ENCODE measurements at regions not wholly inside any gene's neighbourhood (a gene's known extent, or its start where the extent isn't known, plus 50 kb on each side); places are given as distances from the start of the nearest gene placed in this dataset.

- DNase-seq = no peak
Observed at GRCh38 chr13:40318366-40318765, 348.1 kb downstream of the FOXO1 start.

DNA sequence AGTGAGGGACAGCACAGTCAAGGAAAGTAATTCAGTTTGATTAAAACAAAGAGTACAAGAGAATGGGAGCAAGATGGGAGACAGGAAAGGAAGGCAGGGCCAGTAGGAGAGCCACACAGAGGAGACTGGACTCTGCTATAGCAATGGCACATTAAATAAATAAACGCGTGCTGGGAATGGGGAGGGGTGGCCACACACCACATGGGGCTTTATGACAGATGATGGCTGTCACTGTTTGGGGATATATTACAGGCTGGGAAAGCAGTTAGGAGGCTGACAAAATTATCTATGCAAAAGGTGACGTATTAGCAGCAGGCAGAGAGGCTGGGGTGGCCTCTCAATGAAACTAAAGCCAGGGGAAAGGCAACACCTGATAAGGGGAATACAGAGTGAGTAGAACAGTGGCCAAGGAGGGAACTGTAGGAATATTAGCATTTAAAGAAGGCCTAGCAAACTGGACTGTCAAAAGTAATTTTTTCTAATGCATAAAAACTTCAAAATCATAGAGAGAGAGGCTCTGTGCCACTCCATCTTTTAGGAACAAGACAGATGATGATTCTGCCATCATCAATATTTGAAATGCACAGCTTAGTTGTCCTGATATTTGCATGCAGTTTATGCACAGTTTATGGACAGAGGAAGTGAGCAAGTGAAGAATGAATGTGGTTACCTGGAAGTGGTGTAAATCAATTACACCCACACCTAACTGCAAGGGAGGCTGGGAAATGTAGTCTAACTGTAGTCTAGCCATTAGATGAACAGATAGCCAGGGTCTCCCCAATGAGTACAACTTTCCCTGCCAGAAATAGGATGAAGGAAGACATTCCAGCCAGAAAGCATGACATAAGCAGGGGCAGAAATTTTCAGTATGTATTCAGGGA is 346.5 kb downstream of the FOXO1 start:
- DNase-seq = no peak

- no peak for DNase-seq
Observed at GRCh38 chr13:40328091-40328490, 338.4 kb downstream of the FOXO1 start.

GRCh38 chr13:40329781-40330485 is 336.5 kb downstream of the FOXO1 start:
- no peak for DNase-seq

- no peak for DNase-seq
Observed at GRCh38 chr13:40330950-40331349, 335.5 kb downstream of the FOXO1 start.

DNA sequence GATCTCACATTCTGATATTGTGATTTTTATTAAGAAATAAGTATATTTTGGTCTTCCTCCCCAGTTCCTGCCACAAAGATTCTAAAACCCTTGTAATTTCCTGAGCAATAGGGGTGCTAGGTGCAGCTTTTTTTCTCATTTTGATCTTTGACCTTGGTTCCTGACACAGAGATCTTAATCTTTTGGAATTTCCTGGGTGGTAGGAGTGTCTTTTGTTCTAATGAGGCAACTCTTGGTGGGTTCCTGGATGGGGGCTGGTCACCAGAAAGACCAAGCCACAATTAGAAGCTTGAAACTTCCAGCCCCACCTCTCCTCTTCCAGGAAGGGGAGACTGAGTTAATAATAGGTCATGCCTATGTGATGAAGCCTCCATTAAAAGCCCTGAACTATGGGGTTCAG is 334.6 kb downstream of the FOXO1 start:
- DNase-seq = no peak

DNA sequence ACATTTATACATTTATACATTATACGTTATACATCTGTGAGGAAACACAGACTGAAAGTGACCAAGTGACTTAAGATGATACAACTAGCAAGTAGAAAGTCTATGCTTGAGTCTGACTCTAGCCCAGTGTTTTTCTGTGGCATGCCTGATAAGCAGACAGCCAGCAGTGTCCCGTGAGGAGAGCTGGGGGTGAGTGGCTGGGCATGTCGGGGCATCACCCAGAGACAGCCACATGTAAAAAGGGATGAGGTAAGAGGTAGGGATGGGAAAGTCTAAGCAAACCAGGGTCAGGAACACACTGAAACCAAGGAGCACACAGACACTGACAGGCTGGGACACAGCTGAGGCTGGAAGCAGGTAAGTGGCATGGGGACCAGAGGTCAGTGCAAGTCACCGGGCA is 333.2 kb downstream of the FOXO1 start:
- DNase-seq = no peak

- no peak for DNase-seq
Observed at GRCh38 chr13:40334031-40334430, 332.4 kb downstream of the FOXO1 start.

- DNase-seq = no peak
Observed at GRCh38 chr13:40334616-40335015, 331.8 kb downstream of the FOXO1 start.

DNA sequence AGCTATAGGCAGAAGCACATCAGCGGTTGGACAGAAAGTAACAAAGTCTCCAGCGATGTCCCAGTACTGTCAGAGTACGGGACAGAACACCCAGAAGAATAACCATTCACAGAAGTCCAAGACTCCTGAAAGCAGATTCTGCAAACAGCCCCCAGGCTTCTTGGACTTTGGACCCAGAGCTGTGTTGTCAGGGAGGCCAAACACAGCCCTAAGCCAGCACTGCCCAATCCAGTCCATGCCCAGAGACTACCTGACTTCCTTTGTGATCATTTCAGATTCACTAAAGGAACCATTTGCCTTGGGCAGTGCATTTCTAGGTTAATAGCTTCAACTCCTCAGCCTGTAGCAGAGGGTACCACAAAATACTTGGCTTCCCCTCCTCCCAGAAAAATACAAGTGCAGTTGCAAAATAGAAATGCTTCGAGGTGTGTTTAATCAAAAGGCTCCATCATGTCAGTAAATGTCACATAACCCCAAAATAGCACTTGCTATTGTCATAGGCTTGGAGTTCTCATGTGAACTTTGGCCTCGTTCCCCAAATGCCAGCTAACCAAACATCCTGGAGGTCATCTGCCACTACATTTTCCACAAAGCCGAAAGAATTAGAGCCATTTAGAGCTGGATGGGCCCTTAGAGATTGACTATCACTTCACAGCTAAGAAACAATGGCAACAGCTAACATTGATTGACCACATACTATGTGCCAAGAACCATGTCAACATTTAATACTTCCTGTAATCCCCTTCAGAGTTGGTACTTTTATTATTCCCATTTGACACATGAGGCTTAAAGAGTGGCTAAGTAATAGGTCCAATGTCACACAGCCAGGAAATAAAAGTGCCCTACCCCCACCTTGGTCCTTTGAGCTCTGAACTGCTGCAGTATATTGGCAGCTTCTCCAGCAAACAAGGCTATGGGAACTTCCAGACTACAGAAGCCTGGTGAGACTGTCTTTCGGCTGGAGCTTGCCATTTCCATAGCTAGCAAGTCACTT is 329.9 kb downstream of the FOXO1 start:
- DNase-seq = no peak

- no peak for DNase-seq
Observed at GRCh38 chr13:40337651-40338050, 328.8 kb downstream of the FOXO1 start.

- no peak for DNase-seq
Observed at GRCh38 chr13:40338217-40338616, 328.2 kb downstream of the FOXO1 start.

DNA sequence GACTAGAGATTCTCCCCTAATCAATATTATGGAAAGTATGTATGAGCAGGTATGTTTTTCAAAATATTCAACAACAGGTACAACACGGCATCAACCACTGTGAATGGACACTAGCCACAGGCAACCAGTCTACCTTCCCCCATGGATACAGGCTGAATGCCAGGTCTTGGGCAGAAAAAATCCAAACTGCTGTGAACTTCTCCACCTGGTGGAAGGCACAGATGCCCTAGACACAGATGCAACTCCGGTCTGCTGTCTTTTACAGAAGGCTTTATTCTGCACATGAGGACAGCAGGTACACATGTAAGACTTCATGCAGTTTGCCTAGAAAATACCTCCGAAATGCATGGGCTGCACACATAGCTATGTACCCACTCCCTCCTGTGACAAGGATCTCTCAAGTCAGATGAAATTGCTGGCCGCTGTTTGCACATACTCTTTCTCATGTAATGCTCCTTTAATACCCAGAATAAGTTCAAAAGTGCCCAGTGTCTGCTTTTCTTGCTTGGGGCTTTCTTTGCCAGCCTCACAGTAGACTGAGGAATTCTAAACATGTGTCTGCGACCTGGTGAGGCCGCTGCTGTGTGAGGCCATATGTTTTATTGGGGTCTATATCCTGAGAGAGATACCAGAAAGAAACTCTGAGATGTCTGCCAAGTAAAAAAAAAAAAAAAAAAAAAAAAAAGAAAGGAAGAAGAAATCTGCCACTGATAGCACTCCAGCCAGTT is 325.9 kb downstream of the FOXO1 start:
- DNase-seq = no peak

- DNase-seq = no peak
Observed at GRCh38 chr13:40341096-40341471, 325.4 kb downstream of the FOXO1 start.

DNA sequence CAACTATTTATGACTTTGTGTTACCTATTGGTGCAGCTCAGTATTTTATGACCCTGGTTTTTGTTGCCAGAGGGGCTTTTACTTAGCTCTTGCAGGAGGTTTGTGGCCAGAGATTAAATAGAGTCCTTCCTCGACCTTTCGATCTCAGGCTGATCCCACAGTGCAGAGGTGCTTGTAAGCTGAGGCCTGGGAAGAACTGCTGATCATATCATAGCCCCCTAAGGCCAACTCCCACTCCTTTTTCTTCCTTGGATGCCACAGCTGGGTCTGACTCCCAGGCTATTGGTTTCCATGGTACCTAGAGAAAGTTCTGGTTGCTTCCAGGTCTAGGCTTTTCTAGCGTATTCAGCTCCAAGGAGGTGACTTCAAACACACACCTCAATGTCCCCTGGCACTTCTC is 324.9 kb downstream of the FOXO1 start:
- no peak for DNase-seq

DNA sequence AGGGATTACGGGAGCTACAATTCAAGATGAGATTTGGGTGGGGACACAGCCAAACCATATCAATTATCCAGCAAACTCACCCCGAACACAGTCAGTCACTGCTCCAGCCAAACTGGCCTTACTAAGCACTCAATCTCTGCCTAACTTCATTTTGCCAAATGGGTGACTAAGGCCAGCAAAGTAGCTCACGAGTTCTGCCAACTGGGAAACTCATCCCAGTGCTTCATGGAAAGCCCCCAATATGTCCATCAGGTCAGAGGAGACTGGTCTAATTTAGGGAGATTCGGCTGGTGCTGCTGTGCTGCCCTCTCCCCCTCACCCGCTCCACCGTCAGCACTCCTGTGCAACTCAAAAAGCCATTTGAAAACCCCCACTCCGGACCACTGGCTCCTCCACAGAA is 324.0 kb downstream of the FOXO1 start:
- no peak for DNase-seq

- no peak for DNase-seq
Observed at GRCh38 chr13:40342901-40343300, 323.5 kb downstream of the FOXO1 start.

- DNase-seq = no peak
Observed at GRCh38 chr13:40343550-40344269, 322.7 kb downstream of the FOXO1 start.

- DNase-seq = no peak
Observed at GRCh38 chr13:40344270-40345148, 321.9 kb downstream of the FOXO1 start.

GRCh38 chr13:40345149-40345514 is 321.3 kb downstream of the FOXO1 start:
- DNase-seq = no peak
